Stomach (tissue), 4 donors: ENCODE measurements at regions not wholly inside any gene's neighbourhood (a gene's known extent, or its start where the extent isn't known, plus 50 kb on each side); places are given as distances from the start of the nearest gene placed in this dataset.

Experiments
- POLR2A ChIP-seq, 4 donors: fragments of 450-650 bp; IDR thresholded peaks; one replicate each; pipeline ENCODE4 v1.6.1; 2016; ENCODE audit warnings: antibody characterized with exemption in 4 of 4, control low read depth in 2 of 4, mild to moderate bottlenecking in 1 of 4, moderate library complexity in 1 of 4
- TF ChIP-seq, protein P1 (sequence below), 7 experiments: fragments of 450-650 bp in 4 of 7; fragments of 200-600 bp in 3 of 7; sonication (generic) in 3 of 7; IDR thresholded peaks; one replicate each; pipeline ENCODE4 v1.5.1; 2016 to 2019; ENCODE audit warnings: antibody characterized with exemption in 7 of 7, control low read depth in 2 of 7, mild to moderate bottlenecking in 1 of 7

DNA sequence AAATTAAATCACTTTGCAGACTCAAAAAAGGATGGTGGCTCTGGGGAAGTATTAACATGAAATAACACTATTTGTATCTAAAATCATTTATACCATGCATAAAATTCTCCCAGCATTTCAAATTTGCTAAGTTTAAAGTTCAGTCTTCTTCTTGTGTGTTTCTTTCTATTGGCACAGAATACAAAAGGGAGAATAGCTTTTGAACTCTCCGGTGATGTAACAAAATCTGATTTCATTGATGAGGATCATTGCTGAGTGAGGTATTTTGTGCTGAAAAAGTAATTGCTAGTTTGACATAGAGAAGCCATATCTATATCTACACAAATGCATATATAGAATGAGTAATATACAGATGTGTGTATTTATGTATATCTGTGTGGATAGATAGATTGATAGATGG is 174.8 kb downstream of the LACC1 start:
- TF ChIP-seq, protein P1, sequence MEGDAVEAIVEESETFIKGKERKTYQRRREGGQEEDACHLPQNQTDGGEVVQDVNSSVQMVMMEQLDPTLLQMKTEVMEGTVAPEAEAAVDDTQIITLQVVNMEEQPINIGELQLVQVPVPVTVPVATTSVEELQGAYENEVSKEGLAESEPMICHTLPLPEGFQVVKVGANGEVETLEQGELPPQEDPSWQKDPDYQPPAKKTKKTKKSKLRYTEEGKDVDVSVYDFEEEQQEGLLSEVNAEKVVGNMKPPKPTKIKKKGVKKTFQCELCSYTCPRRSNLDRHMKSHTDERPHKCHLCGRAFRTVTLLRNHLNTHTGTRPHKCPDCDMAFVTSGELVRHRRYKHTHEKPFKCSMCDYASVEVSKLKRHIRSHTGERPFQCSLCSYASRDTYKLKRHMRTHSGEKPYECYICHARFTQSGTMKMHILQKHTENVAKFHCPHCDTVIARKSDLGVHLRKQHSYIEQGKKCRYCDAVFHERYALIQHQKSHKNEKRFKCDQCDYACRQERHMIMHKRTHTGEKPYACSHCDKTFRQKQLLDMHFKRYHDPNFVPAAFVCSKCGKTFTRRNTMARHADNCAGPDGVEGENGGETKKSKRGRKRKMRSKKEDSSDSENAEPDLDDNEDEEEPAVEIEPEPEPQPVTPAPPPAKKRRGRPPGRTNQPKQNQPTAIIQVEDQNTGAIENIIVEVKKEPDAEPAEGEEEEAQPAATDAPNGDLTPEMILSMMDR (IDR thresholded peaks at IDR 0.05): no peak
- TF ChIP-seq POLR2A (IDR thresholded peaks at IDR 0.05): no peak
